Lung (tissue), 11 donors: ENCODE measurements at regions not wholly inside any gene's neighbourhood (a gene's known extent, or its start where the extent isn't known, plus 50 kb on each side); places are given as distances from the start of the nearest gene placed in this dataset.

ENCODE experiments used
- ATAC-seq: fragments of 200-7000 bp; cut with Tn5 transposase; one replicate; pipeline ENCODE4 v1.9.1; 2020; ENCODE audit warnings: moderate number of reproducible peaks; ENCODE audit not compliant: insufficient read depth, low FRiP score
- DNase-seq, 3 donors: peaks; one replicate each; pipeline ENCODE4 v3.0.0-alpha.2; 2013 to 2017
- H3K27ac ChIP-seq, 2 donors: one replicate each; pipeline ENCODE4 v1.5.1; 2013; ENCODE audit warnings: mild to moderate bottlenecking in 2 of 2, moderate library complexity in 2 of 2, control low read depth in 1 of 2, inconsistent platforms in 1 of 2, low read depth in 1 of 2, low read length in 1 of 2
- H3K27me3 ChIP-seq, 3 donors: one replicate each; pipeline ENCODE4 v1.5.1; 2013; ENCODE audit warnings: low read length in 2 of 3; ENCODE audit not compliant: control insufficient read depth in 3 of 3, insufficient read depth in 3 of 3
- H3K36me3 ChIP-seq, 4 donors: one replicate each; pipeline ENCODE4 v1.5.1; 2013; ENCODE audit warnings: low read length in 4 of 4, mild to moderate bottlenecking in 1 of 4, moderate library complexity in 1 of 4; ENCODE audit not compliant: control insufficient read depth in 4 of 4, insufficient read depth in 4 of 4
- H3K4me1 ChIP-seq, 5 donors: one replicate each; pipeline ENCODE4 v1.5.1; 2013; ENCODE audit warnings: low read length in 5 of 5, mild to moderate bottlenecking in 2 of 5, moderate library complexity in 1 of 5; ENCODE audit not compliant: control insufficient read depth in 5 of 5, insufficient read depth in 5 of 5
- H3K4me3 ChIP-seq: one replicate; pipeline ENCODE4 v1.5.1; 2013; ENCODE audit warnings: mild to moderate bottlenecking, control low read depth, moderate library complexity
- H3K9ac ChIP-seq, 2 donors: one replicate each; pipeline ENCODE4 v1.5.1; 2013; ENCODE audit warnings: low read length in 2 of 2, control low read depth in 1 of 2; ENCODE audit not compliant: insufficient read depth in 1 of 2
- H3K9me3 ChIP-seq, 4 donors: one replicate each; pipeline ENCODE4 v1.5.1; 2013; ENCODE audit warnings: low read length in 3 of 4, mild to moderate bottlenecking in 1 of 4, moderate library complexity in 1 of 4; ENCODE audit not compliant: control insufficient read depth in 4 of 4, insufficient read depth in 3 of 4
- WGBS, 2 donors: extraction: QIAGEN DNeasy Blood & Tissue Kit; methylation state at CpG; one replicate each; pipeline ENCODE4 v1.1.7; 2013; 5-methylcytosine and 5-hydroxymethylcytosine counted together
- TF ChIP-seq, protein P1 (sequence below): IDR thresholded peaks from 2 replicates; pipeline ENCODE4 v1.5.1; 2012; ENCODE audit warnings: mild to moderate bottlenecking; ENCODE audit errors: control extremely low read depth, extremely low read depth
- donor health status: control.
- donor health status: control.
- donor health status: Bipolar disorder and iron deficiency.
- donor health status: healthy.
- donor health status: DM: yes; HTN: yes; CAD: no.

DNA sequence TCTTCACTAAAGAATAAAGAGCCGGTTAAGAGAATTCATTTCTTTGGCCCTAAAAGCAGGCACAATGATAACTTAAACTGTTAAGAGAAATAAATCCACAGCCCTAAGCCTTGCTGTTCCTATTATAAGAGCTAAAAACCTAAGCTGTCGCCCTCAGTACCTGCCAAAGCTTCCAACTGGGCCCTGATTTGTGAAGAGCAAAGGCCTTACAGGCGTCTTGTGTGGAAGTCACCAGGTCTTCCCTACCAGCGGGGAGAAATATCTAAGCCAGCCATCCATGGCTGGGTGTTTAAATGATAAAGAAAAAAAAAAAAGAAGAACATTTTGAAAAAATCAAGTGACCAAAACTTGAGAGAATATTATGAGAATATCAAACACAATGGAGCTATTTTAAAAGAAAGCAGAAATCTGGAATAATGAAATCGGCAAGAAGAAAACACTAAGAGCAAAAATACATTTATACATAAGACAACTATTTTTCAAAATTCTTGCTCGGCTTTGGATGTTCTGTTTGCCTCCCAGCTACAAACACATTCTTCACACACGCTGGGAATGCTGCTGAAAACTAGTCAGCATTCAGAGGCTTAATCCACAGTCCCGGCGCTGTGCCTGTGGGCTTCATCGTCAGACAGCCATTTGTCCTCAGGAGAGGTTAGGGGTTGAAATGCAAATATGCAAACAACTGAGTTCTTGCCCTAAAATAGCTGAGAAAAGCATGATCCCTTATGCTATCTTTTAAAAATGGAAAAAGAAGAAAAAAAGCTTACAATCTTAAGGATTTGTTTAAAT is 89.8 kb upstream of the LSM14A start:
- Histone ChIP-seq H3K27me3 (no peaks in the 10 kb centered on the region), H3K27ac (no peak overlapping the region), H3K9me3 (no peaks in the 10 kb centered on the region), H3K4me1 (peaks cover 0 to 5% (median 0%) of the 10 kb centered on the region in 5 donors), H3K36me3 (no peaks in the 10 kb centered on the region), H3K4me3 (no peak overlapping the region), H3K9ac (peak overlapping the region in 1 of 2 donors; percentile 10)
- TF ChIP-seq, protein P1, sequence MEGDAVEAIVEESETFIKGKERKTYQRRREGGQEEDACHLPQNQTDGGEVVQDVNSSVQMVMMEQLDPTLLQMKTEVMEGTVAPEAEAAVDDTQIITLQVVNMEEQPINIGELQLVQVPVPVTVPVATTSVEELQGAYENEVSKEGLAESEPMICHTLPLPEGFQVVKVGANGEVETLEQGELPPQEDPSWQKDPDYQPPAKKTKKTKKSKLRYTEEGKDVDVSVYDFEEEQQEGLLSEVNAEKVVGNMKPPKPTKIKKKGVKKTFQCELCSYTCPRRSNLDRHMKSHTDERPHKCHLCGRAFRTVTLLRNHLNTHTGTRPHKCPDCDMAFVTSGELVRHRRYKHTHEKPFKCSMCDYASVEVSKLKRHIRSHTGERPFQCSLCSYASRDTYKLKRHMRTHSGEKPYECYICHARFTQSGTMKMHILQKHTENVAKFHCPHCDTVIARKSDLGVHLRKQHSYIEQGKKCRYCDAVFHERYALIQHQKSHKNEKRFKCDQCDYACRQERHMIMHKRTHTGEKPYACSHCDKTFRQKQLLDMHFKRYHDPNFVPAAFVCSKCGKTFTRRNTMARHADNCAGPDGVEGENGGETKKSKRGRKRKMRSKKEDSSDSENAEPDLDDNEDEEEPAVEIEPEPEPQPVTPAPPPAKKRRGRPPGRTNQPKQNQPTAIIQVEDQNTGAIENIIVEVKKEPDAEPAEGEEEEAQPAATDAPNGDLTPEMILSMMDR = no peak
- WGBS, 2 donors = 51 to 56% methylated on average over 10 of the region's 10 CpGs
- DNase-seq = peak; percentile 24 to 53 (median 42)
- ATAC-seq = no peak

DNA sequence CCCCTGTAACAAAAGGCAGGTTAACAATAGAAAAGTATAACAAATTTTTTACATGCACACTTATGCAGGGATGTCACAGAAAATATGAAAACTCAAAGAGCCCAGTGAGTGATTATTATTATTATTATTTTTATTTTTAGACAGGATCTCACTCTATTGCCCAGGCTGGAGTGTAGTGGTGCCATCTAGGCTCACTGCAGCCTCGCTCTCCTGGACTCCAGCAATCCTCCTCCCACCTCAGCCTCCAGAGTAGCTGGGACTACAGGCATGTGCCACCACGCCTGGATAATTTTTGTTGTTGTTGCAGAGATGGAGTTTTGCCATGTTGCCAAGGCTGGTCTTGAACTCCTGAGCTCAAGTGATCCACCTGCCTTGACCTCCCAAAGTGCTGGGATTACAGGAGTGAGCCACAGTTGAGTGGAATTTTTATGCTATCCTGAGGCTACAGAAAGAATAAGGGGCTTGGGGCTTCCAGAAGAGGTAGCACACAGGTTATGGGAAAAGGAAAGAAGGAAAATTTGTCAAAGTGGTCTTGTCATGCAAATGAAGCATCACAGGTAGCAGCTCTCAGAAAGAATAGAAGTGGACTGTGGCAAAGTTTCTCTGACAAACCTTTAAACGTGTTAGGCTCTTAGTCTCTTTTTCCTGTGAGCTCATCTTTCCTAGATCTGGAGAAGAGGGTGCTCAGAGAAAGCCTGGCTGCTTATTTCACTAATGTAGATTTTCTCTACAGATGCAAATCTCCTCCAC is 87.7 kb upstream of the LSM14A start:
- Histone ChIP-seq H3K27ac (no peak overlapping the region), H3K4me1 (peaks cover 0 to 5% (median 0%) of the 10 kb centered on the region in 5 donors), H3K9ac (no peak overlapping the region), H3K9me3 (no peaks in the 10 kb centered on the region), H3K27me3 (no peaks in the 10 kb centered on the region), H3K4me3 (no peak overlapping the region), H3K36me3 (no peaks in the 10 kb centered on the region)
- TF ChIP-seq, protein P1 = no peak
- no peak for DNase-seq
- WGBS, 2 donors = 45 to 63% methylated on average over 3 of the region's 3 CpGs
- ATAC-seq = no peak

DNA sequence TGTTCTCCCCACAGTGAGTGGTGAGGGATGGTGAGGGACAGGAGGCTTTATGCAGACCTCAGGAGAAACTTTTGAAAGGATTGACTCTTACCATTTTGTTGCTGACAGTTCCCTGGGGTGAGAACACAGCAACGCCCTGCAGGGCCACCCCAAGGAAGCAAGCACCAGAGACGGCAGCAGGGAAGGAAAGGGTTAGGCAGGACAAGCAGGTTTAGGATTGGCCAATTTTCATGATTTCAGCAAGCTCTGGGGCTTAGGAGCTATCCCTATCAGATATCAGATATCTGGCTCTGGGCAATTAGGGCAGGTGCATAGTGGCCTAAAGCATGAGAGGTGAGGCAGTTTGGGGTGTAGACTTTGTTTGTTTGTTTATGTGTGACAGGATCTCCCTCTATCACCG is 87.0 kb upstream of the LSM14A start:
- TF ChIP-seq, protein P1 = no peak
- WGBS, 2 donors = 34 to 48% methylated on average over 3 of the region's 3 CpGs
- no peaks in the 10 kb centered on the region for H3K9me3 ChIP-seq

More for the DNA sequence above, 87.0 kb upstream of the LSM14A start:
- Histone ChIP-seq H3K9ac (no peak overlapping the region), H3K27ac (no peak overlapping the region), H3K4me1 (peaks cover 0 to 5% (median 0%) of the 10 kb centered on the region in 5 donors), H3K27me3 (no peaks in the 10 kb centered on the region), H3K36me3 (no peaks in the 10 kb centered on the region), H3K4me3 (no peak overlapping the region)
- DNase-seq = no peak
- no peak for ATAC-seq
